Effector memory CD8-positive, alpha-beta T cell (primary cell): ENCODE measurements at regions not wholly inside any gene's neighbourhood (a gene's known extent, or its start where the extent isn't known, plus 50 kb on each side); places are given as distances from the start of the nearest gene placed in this dataset.
"Not testable (repeated sequence)": the region's sequence is repeated elsewhere in the genome, so short reads cannot be mapped to it uniquely, and the experiment has no call there.

Experiments used
- ATAC-seq: fragments of 150-1000 bp; cut with Tn5 transposase; replicated peaks from 2 replicates; pipeline ENCODE4 v1.10.0; 2021; ENCODE audit warnings: mild to moderate bottlenecking, moderate library complexity
- DNase-seq, 3 experiments: peaks; one replicate each; pipeline ENCODE4 v3.0.0; 2021
- H3K27ac Mint-ChIP-seq, 2 donors: one replicate each; pipeline ENCODE4 v1.8.0; 2022; ENCODE audit warnings: mild to moderate bottlenecking in 2 of 2, mixed read lengths in 2 of 2, moderate library complexity in 2 of 2
- H3K27me3 Mint-ChIP-seq, 2 donors: one replicate each; pipeline ENCODE4 v1.8.0; 2022; ENCODE audit warnings: mixed read lengths in 2 of 2
- H3K36me3 Mint-ChIP-seq: one replicate; pipeline ENCODE4 v1.8.0; 2022; ENCODE audit warnings: mild to moderate bottlenecking, moderate library complexity, mixed read lengths; ENCODE audit not compliant: insufficient read depth
- H3K4me1 Mint-ChIP-seq, 2 donors: one replicate each; pipeline ENCODE4 v1.8.0; 2022; ENCODE audit warnings: low read depth in 2 of 2, mixed read lengths in 2 of 2
- H3K4me3 Mint-ChIP-seq, 2 donors: one replicate each; pipeline ENCODE4 v1.8.0; 2022; ENCODE audit warnings: mild to moderate bottlenecking in 2 of 2, mixed read lengths in 2 of 2, moderate library complexity in 2 of 2
- H3K9me3 Mint-ChIP-seq, 2 donors: one replicate each; pipeline ENCODE4 v1.8.0; 2022; ENCODE audit warnings: mixed read lengths in 2 of 2

DNA sequence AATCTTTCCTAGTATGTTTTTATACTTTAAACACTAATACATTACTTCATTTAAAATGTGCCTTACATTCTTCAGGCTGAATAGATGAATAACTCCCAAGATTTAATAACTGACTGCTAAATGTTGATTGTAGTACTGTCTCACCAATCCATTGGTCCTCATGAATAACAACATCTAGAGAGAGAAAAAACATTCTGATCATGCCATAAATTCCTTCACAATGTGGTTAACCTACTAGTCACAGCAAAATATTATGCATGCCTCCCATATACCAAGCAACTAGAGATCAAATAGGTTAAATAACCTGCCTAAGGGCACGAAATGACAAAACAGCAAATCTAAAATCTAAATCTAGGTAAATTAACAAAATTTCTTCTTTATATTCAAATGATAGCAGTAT is 66.2 kb downstream of the SYT15 start:
- not testable (repeated sequence) for H3K27me3 Mint-ChIP-seq, ATAC-seq, H3K27ac Mint-ChIP-seq, H3K36me3 Mint-ChIP-seq, H3K9me3 Mint-ChIP-seq, H3K4me1 Mint-ChIP-seq, H3K4me3 Mint-ChIP-seq, DNase-seq

DNA sequence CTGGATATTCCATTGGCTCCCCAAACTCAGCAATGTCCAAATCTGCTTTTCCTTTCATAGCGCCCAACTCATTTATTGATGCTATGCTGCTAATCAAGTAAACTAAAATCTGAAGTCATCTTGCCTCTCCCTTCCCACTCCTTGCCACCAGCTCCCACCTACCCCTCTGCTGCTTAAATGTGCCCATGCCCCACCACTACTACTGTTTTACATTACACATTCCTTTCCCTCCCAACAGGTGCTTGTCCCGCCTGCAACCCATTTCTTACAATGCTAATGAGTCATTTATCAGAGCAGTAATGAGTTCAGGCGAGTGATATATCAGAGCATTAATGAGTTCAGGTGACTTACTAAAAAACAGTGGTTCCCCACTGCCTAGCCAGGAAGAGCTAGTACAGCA is 67.2 kb downstream of the SYT15 start:
- not testable (repeated sequence) for H3K27ac Mint-ChIP-seq, H3K27me3 Mint-ChIP-seq, H3K36me3 Mint-ChIP-seq, H3K4me1 Mint-ChIP-seq, H3K4me3 Mint-ChIP-seq, ATAC-seq, DNase-seq, H3K9me3 Mint-ChIP-seq

DNA sequence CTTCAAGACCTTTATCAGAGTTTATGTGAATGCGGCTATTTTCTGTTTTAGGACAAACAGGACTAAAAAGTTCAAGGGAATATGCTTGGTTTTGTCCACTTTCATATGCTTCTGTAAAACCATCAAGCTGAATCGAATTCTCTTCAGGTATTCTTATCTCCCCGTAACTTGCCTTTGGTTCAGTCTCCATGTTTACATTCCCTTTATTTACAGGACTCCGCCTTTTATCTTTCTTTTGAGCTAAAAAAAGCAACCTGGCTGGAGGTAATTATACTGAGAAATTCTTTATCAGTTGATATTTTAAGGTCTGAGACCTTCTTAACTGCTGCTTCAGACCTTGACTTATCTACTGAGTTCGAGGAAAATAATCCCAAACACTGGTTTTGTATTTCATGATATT is 72.0 kb downstream of the SYT15 start:
- not testable (repeated sequence) for H3K9me3 Mint-ChIP-seq, H3K27ac Mint-ChIP-seq, H3K4me3 Mint-ChIP-seq, H3K4me1 Mint-ChIP-seq, H3K27me3 Mint-ChIP-seq, H3K36me3 Mint-ChIP-seq, ATAC-seq, DNase-seq

DNA sequence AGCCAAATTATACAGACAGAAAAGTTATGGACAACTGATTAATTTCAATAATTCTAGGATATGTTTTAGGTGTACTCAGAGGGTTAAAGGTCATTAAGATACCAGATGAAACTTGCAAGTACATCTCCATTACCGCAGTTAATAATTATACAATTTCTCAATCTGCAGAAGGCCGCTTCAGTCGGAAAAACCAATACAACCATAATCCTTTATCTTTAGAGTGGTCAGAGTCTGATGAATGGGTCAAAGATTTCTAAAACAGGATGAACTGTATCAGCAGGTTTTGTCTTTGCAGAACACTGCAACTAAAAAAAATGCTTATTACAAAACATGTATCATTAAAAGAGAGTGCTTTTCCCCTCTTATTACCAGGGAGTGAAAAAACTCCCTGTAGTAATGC is 78.5 kb downstream of the SYT15 start:
- H3K4me3 Mint-ChIP-seq, H3K9me3 Mint-ChIP-seq, H3K27me3 Mint-ChIP-seq, DNase-seq, H3K4me1 Mint-ChIP-seq, H3K36me3 Mint-ChIP-seq, H3K27ac Mint-ChIP-seq, ATAC-seq: not testable (repeated sequence)

DNA sequence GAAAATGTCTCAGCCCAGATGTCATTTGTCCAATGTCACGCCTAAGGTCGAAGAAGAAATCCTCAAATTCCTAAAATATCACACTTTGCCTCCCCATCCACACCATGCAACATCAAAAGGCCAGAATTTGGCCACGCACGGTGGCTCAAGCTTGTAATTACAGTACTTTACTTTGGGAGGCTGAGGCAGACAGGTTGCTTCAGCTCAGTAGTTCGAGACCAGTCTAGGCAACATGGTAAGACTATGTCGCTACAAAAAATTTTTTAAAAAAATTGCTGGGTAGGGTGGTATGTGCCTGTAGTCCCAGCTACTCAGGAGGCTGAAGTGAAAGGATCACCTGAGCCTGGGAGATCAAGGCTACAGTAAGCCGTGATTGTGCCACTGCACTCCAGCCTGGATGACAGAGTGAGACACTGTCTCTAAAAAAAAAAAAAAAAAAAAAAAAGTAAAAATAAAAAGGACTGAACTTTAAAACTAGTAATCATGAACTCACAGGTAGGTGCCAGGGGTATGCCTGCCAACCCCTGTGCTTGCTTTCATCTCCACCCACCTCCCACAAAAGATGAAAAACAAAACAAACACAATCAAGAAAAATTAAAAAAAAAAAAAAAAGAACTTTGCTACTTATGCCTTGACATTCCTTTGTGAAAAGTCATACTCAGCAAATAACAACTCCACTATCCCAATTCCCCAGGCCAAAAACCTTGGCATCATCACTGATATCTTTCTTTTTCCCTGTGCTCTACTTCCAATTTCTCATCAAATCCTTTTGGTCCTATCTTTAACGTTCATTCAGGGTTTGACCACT is 81.3 kb downstream of the SYT15 start:
- not testable (repeated sequence) for ATAC-seq, H3K4me3 Mint-ChIP-seq, H3K36me3 Mint-ChIP-seq, H3K9me3 Mint-ChIP-seq, DNase-seq, H3K4me1 Mint-ChIP-seq, H3K27me3 Mint-ChIP-seq, H3K27ac Mint-ChIP-seq

DNA sequence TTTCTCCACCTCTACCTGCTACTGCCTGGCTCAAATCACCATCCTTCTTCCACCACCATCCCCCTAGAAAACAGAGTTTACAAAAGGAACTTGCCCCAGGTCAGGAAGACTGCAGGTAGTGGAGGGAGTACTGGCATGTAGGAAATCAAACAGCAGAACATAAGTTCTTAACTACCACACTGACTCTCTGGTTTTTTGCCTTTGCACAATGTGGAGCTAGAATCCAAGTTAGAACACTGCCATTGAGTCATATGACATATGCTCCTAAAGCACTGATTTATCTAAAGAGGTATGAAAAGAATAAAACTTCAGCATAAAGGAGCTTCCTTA is 81.9 kb downstream of the SYT15 start:
- not testable (repeated sequence) for DNase-seq, H3K27me3 Mint-ChIP-seq, H3K36me3 Mint-ChIP-seq, H3K4me1 Mint-ChIP-seq, H3K9me3 Mint-ChIP-seq, ATAC-seq, H3K4me3 Mint-ChIP-seq, H3K27ac Mint-ChIP-seq

DNA sequence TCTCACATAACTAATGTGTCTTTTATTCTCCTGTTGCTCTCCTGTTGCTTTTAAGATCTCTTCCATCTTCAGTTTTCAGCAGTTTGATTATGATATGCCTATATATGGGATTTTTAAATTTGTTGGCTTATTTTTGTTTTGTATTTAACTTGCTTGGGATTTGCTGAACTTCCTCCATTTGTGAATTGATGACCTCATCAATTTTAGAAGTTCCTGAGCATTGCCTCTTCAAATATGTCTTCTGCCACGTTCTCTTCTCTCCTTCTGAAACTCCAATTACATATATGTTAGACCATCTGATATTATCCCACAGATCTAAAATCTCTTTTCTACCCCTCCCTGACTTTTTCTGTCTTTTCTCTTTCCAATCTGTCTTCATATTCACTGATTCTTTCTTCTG is 86.6 kb downstream of the SYT15 start:
- not testable (repeated sequence) for H3K4me1 Mint-ChIP-seq, H3K4me3 Mint-ChIP-seq, H3K9me3 Mint-ChIP-seq, H3K36me3 Mint-ChIP-seq, DNase-seq, ATAC-seq, H3K27ac Mint-ChIP-seq
- peaks cover 0 to 11% of the 10 kb centered on the region in 2 donors for H3K27me3 Mint-ChIP-seq

DNA sequence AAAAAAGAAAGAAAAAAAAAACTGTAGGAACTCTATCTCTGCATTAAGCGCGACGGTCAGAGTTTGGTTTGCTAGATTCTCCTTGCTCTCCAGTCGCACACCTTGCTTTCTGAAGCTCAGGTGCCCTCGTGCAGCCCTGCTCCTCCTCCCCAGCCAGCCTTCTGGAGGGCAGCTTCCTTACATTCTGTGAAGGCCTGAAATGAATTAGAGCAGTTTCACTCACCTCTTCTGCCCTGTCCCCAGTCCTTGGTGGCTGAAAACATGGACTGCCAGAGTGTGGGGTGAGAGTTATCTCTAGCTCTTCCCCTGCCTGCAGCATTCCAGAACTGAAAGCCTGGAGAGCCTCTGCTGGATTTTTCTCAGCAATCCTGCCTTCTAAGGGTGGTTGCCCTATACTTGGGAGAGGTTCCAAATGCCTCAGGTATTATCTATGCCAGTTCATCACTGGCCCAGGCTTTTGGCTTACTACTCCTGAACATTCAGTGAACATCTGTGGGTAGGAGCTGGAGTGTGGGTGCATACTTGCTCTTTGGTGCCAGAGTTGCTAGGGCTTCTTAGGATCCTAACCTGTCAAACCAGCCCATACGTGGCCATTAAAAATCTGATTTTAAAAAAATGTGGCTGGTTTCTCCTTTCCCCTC is 89.5 kb downstream of the SYT15 start:
- H3K4me3 Mint-ChIP-seq, ATAC-seq: not testable (repeated sequence)
- H3K27me3 Mint-ChIP-seq = peaks cover 0 to 11% of the 10 kb centered on the region in 2 donors

DNA sequence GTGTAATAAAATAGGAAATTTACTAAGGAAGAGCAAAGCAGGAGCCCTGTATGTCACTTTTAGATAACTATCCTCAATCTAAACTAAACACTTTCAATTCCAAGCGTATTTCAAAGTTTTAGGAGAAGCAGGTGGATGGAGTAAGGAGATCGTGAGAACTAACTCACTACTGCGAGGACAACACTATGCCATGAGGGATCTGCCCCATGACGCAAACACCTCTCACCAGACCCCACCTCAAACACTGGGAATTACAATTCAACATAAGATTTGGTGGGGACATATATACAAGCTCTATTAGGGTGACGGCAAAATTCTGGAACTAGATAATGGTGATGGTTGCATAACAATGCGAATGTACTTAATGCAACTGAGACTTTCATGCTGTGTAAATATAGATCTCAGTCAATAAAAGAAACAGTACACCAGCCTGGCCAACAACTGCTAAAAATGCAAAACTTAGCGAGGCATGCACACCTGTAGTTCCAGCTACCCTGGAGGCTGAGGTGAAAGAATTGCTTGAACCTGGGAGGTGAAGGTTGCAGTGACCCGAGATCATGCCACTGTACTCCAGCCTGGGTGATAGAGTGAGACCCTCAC is 99.0 kb downstream of the SYT15 start:
- not testable (repeated sequence) for H3K36me3 Mint-ChIP-seq, H3K27ac Mint-ChIP-seq, ATAC-seq

More for the DNA sequence above, 89.5 kb downstream of the SYT15 start:
- not testable (repeated sequence) for H3K4me1 Mint-ChIP-seq, H3K27ac Mint-ChIP-seq, H3K36me3 Mint-ChIP-seq, H3K9me3 Mint-ChIP-seq, DNase-seq

DNA sequence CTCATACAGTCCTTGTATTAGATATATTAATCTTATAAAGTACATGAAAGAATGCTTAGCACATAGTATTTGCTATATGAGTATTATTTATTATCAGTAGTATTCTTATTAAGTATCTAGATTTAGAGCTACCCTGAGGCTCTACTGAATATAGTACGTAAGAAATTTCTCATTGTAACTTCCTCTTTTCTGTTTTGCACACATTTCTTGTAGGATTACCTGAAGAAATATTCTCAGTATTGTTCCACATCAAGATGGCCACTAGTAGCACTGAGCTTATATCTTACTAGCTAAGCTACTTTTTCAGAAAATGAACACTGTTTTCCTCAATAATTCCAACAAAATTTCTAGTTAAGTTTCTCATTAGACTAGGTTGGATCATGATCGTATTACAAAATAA is 112.5 kb downstream of the SYT15 start:
- not testable (repeated sequence) for DNase-seq, H3K9me3 Mint-ChIP-seq, H3K4me1 Mint-ChIP-seq, H3K27me3 Mint-ChIP-seq, H3K27ac Mint-ChIP-seq, ATAC-seq, H3K36me3 Mint-ChIP-seq, H3K4me3 Mint-ChIP-seq

More for the DNA sequence above, 99.0 kb downstream of the SYT15 start:
- not testable (repeated sequence) for H3K4me3 Mint-ChIP-seq, H3K27me3 Mint-ChIP-seq, H3K4me1 Mint-ChIP-seq, H3K9me3 Mint-ChIP-seq, DNase-seq

DNA sequence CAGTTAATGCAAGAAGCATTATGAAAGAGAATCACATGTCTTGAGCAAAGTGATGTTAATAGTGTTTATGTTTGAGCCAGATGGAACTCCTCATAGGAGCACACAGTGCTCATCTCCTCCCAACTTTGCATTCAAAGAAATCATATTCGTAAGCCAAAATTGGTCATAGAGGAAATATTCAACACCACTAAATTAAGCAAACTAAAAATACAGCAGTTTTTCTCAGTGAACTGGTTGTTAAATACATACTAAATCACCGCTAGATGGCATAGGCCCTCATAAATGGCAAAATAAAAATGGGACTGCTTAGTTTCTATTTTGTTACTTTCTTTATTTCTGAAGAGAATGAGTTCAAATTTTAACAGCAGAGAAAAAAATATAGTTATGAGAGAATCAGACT is 114.3 kb downstream of the SYT15 start:
- H3K9me3 Mint-ChIP-seq, H3K36me3 Mint-ChIP-seq, H3K27me3 Mint-ChIP-seq, ATAC-seq, H3K4me3 Mint-ChIP-seq, DNase-seq, H3K27ac Mint-ChIP-seq, H3K4me1 Mint-ChIP-seq: not testable (repeated sequence)

DNA sequence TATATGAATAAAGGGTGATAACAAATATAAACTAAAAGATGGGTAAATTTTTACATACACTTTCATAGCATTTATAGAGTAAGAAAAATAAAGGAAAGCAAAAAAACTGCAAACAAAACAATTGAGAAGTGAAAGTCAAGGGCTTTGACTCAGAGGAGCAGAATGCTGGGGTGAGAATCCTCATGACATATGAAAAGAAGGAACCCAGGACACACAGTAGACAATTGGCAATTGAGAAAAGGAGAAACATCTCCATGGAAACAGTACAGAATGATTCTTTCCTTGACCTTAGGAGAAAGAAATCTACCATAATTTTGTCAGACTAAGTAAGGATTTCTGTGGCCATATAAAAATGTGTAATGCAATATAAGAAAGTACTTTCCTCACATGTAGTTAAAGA is 138.3 kb downstream of the SYT15 start:
- not testable (repeated sequence) for DNase-seq, H3K4me1 Mint-ChIP-seq, H3K27ac Mint-ChIP-seq, H3K9me3 Mint-ChIP-seq, H3K4me3 Mint-ChIP-seq, ATAC-seq, H3K27me3 Mint-ChIP-seq, H3K36me3 Mint-ChIP-seq

DNA sequence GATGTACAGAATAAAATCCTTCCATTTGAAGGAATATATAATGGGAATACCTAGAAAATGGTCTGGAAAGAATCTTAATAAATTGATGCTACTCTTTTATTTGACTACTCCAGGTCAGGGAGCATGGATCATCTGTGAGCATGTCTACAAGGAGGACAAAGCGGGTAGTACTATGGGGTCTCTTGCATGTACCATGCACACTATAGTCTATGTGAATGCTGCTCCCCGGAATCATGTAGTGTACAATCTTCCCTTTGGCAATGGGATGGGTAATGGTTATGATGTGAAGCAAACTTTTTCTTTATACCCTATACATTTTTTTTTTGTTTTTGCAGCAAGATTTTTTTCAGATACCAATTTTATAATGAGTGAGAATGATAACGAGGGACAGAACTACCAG is 139.1 kb downstream of the SYT15 start:
- not testable (repeated sequence) for H3K4me1 Mint-ChIP-seq, H3K9me3 Mint-ChIP-seq, DNase-seq, H3K27ac Mint-ChIP-seq, H3K36me3 Mint-ChIP-seq, H3K4me3 Mint-ChIP-seq, ATAC-seq, H3K27me3 Mint-ChIP-seq

DNA sequence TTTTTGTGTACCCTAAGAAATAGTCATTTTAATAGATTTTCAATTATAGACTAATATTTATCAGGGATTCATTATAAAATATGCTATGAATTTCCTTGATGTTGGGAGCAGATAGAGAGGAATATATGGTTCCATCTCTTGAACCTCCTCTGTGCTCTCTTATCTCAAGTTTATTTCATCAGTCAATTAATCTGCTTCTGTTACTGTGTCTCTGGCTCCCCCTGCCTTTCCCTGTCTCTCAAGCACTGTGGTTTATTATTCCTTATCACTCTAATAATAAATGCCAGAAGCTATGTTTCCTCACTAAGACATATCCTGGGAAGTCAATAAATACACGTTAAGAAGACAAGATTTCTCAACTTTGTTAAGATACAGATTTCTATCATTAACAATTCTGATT is 141.5 kb downstream of the SYT15 start:
- not testable (repeated sequence) for DNase-seq, H3K4me1 Mint-ChIP-seq, H3K36me3 Mint-ChIP-seq, H3K9me3 Mint-ChIP-seq, ATAC-seq, H3K4me3 Mint-ChIP-seq, H3K27ac Mint-ChIP-seq
- peaks cover 9 to 19% of the 10 kb centered on the region in 2 donors for H3K27me3 Mint-ChIP-seq
